C4-2B (cell line): ENCODE measurements at regions not wholly inside any gene's neighbourhood (a gene's known extent, or its start where the extent isn't known, plus 50 kb on each side); places are given as distances from the start of the nearest gene placed in this dataset.
"Not testable (repeated sequence)": the region's sequence is repeated elsewhere in the genome, so short reads cannot be mapped to it uniquely, and the experiment has no call there.

Experiments used
- CTCF ChIP-seq: fragments of 450-650 bp; conservative IDR thresholded peaks from 2 replicates; pipeline ENCODE4 v1.5.1; 2017; ENCODE audit warnings: mild to moderate bottlenecking
- ZFX ChIP-seq: fragments of 450-650 bp; IDR thresholded peaks from 2 replicates; pipeline ENCODE4 v1.6.1; 2017

- not testable (repeated sequence) for TF ChIP-seq CTCF, ZFX
These were observed 255.7 kb upstream of the SPTLC3 start for GRCh38 chr20:12752900-12753693.
